NB4 (cell line): ENCODE measurements at regions not wholly inside any gene's neighbourhood (a gene's known extent, or its start where the extent isn't known, plus 50 kb on each side); places are given as distances from the start of the nearest gene placed in this dataset.

ENCODE experiments used
- CTCF ChIP-seq: IDR thresholded peaks from one replicate; pipeline ENCODE4 v1.5.1; 2012; ENCODE audit warnings: low read depth, low read length
- POLR2A ChIP-seq: IDR thresholded peaks from 2 replicates; pipeline ENCODE4 v1.6.1; 2011; ENCODE audit warnings: mild to moderate bottlenecking; ENCODE audit not compliant: insufficient read length; ENCODE audit errors: extremely low read depth

GRCh38 chr6:14633479-14633878 is 515.9 kb downstream of the CD83 start:
- TF ChIP-seq POLR2A = no peak
- TF ChIP-seq CTCF = no peak
